ENCODE measurements at regions not wholly inside any gene's neighbourhood (a gene's known extent, or its start where the extent isn't known, plus 50 kb on each side); places are given as distances from the start of the nearest gene placed in this dataset.

DNA sequence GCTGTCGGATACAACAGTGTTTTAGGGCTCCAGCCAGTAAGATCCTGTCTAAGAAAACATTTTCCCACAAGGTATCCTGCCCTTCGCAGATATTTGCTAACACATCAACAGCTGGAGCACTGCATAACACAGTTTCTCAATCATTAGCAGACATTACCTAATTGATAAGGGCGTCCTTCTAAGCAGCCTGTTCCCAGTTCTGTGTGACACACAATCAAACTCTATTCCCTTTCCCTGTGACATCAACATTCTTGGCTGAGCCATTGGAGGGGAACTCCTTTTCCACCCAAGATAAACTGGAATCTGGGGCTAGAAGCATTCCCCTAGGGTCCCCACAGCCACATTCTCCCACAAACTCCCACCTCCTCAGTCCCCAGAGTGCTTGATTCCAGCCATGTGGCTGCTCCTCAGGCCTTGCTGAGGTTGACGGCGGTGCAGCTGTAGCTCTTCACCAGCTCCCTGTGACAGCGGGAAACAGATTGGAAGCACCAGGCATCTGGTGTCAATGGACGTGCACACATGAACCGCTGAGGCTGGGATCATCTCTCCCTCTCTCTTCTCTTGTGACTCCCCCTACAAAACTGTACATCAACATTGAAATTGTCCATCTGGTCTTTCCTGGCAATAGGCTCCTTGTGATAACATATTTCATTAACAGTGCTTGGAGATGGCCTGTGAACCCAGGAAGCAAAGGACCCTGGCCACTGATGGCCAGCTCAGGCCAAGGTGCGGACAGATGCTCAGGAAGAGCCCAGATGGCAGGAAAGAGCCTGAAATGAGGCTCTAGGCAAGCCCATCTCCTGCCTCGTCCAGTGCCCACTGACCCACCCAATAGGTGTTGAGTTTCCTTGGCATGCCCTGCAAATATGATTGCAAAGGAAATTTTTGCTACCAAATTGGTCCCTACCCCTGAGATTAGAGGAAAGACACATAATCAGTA is 131.1 kb upstream of the TBX20 start:
- no peak for DNase-seq

DNA sequence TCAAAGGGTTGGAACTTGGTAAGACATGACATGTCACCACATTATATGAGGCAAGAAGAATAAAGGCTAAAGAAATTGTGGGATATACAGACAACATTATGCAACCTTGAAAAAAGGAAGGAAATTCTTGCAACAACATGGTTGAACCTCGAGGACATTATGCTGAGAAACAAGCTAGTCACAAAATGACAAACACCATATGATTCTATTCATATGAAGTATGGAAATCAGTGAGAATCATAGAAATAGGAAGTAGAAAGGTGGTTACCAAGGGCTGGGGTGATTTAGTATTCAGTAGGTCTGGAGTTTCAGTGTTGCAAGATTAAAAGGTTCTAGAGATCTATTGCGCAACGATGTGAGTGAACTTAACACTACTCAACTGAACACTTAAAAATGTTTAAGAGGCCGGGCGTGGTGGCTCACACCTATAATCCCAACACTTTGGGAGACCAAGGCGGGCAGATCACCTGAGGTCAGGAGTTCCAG is 126.9 kb upstream of the TBX20 start:
- no peak for DNase-seq

DNA sequence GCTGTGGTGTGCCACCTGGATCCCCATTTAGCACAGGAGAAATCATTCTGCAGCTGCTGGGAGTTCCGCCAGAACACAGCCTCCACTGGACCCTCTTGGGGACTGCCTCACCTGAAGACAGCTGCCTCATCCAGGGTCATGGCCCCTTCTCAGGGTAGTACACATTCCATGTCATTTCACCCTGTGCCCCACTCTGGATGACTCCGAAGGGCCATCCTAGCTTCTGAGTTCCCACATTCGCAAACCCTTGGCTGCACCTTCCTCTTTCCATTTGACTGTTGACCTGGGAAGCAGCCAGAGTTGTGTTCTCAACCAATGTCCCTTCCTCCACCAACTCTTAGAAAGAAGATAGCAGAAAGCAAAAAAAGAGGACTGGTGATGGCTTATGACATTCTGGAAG is 125.6 kb upstream of the TBX20 start:
- DNase-seq = no peak

DNA sequence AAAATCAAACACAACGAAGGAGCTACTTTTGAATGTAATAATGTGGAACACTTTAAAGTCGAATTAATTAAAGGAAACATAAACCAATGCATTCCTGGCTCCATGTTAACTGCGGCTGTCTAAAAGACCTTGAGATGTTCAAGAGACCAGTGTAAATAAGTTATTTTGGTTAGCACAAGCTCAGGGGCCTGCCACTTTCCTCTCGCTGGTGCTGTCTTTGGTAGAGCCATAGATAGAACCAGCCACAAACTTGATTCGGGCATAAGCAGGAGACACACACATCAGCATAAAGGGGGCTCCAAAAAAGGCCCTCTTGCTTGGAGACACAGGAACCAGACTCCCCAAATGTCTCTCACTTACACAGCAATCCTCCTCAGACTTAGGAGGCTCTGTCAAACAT is 121.6 kb upstream of the TBX20 start:
- no peak for DNase-seq

DNA sequence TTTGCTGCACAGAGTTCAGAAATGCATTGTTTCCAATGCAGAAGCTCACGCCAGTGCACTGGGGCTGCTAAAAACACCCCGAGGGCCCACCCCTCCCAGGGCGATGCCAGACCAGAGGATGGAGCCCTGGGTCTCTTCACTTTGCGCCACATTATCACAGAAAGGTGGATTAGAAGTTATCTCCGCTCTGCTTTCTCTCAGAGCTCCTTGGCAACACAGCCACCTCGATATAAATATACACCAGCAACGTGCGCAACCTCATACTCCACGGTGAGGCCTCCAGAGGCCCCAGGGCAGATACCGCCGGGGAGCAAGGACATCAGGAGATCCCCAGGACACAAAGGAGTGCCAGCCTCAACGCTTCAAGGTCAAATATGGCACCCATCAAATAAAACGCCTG is 121.0 kb upstream of the TBX20 start:
- DNase-seq = no peak

DNA sequence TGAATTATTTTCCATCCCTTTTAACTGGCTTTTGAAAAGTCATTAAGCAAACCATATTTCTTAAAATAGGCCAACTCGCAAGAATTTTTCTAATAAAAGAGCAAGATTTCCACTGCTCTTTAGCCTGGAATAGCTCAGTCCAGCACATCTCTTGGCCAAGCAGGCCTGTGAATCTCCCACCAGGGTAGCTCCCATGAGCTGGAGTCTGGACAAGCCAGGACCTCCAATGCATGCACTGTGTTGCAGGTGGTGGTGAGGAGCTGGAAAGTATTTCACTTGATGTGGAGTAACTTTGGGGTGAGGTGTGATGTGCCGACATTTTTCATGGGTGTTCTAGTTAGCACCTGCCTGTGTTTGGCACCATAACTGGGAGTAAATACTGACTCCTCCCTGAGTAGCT is 117.3 kb upstream of the TBX20 start:
- no peak for DNase-seq

DNA sequence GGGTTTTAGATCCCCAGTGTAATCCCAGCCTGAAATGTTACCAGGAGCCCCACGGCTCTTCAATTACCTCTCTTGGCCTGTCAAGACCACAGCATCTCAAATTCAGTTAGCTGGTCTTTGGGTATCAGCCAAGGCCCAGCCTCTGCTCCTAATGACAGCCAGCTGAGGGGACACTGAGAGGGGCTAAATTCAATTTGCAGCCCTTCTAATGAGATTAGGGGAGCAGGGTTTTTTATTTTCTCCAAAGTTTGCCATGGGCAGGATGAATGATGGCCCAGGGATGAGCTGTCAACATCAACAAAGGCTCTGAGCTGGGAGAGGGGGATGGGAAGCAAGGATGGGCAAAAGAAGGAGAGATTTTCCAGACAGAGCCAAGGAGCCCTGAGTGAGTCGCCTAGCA is 116.8 kb upstream of the TBX20 start:
- no peak for DNase-seq

DNA sequence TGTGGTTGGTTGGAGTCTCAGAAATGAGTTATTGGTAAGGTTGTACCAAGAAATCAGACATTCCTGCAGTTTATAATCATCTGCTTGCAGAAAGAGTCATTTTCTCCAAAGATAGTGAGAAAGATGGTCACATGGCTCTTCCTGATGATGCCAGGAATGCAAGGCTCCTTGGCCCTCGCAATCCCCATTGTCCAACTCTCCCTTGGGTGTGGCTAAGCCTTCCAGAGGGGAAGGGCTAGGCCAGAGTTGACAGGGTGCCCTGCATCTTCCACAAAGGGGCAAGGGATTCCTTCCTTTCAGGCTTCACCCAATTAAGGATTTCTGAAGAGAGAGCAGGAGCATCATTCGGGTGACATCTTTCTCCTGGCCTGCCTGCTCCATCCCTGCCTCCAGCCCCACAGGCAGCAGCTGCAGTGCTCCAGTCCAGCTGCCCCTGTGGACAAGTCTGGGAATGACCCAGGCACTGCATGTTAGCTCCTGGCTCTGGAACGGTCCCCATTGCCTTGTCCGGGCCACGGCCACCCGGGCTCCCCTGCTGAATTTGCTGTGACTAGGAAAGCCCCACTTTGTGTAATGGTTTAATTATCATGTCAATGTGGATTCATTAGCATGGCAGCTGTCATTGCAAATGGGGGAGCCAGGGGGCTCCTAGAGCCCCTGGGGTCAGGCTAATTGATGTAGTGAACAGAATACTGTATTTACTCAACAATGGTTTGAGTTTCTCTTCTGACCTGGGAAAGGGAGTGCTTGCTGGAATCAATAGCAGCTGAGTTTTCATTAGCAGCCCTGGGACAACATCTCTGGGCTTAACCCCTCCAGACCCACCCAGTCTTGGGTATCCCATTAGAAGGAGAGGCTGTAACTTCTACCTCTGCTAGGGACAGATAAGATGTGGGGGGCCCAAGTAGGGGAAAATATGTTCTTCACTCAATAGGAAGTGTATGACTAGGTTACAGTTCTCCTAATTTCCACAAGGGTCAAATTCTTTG is 112.6 kb upstream of the TBX20 start:
- DNase-seq = no peak

DNA sequence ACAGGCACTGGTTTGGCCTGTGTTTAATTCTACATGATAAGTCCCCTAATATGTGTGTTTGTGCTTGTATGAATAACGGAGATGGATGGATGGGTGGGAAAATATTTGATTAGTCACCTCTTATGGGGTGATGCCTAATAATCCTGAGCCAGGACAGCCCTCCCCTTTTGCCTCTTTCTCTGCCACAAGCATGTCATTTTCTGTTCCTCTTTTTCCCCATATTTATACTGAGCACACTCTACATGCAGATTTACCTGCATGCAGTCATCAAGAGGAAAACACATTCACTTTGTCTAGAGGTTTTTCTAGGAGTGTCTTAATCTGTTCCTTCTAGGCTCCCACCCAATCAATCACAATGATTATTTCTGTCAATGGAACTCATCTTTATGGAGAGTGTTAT is 111.6 kb upstream of the TBX20 start:
- DNase-seq = no peak

DNA sequence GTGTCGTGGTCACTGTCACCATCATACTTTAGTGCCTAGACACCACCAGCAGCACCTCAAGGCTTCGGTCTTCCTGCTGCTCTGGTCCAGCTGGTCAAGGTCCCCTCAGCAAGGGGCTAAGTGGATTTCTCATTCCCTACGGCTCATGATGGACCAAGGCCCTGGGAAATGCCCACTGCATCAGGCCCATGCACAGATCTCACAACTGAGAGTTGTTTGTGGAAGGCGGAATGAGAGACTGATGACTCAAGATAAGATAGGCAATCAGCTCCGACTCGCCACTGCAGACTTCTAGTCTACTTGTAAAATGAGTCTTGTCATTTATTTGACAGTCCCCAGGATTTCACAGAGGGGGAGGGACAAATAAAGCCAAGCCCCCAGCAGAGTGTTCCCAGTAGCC is 108.4 kb upstream of the TBX20 start:
- no peak for DNase-seq

DNA sequence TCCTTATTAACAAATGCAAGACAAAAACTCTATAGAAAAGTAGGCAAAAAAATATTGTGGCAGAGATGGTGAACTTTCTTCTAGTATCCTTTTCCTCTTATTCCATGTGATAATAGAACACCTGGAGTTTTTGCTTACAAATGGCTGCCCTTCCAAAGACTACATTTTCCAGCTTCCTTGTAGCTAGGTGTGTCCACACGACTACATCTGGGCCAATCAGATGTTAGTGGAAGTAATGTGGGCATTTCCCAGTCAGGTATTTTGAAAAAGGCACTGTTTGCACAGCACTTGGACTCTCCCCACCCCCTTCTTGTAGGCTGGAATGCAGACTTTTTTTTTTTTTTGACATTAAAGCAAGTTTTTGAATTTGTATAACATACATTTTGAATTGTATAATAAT is 105.5 kb upstream of the TBX20 start:
- DNase-seq = no peak

DNA sequence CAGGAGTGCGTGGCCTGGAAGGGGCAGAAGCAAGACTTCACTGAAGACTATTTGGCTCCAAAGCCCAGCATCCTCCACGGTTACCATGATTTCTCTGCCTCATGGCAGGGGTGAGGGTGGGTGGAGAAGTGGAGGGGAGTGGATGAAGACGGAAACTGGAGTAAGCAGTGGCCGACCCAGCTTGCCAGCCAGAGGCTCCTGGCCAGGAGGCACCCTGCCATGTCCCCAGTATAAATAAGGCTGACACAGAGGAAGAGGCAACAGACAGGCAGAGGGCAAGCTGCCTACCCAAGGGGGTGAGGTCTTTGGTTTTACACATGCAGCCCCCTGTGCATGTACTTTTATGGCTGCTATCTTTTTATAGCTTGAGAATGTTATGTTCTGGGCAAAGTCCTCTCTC is 102.6 kb upstream of the TBX20 start:
- no peak for DNase-seq

DNA sequence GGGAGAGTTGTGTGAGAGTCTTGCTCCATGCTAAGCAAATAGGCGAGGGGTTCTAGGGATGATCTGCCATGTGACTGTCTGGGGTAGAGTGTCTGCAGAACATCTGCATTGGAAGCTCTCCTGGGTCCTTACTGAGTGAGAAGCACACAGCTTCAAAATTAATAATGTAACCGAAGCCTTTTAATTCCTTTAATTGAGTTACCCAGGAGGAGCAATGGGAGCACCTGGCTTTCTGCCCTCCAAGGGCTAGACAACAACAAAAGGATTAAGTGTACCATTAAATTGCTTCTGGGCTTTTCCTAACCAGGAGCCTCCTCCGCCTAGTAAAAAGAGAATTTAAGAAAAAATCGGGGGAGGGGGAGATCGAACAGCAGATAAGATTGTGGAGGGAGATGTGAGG is 102.0 kb upstream of the TBX20 start:
- DNase-seq = no peak

DNA sequence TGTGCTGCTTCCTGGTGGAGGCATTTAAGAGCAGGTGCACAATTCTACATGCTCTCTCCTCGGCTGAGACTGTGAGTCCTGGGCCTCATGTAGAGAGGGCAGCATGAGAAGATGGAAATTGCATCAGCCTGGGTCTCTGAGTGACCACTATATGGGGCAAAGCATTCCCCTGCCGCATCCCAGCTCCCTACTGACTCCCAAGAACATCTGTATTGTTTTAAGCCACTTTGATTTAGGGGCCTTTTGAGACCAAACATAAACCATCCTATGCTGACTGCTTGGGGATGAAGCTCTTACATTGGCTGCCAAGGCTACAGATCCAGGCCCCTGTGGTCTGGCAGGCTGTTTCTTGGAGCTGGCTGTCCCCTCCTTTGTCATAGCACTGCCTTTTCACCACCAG is 101.3 kb upstream of the TBX20 start:
- no peak for DNase-seq

DNA sequence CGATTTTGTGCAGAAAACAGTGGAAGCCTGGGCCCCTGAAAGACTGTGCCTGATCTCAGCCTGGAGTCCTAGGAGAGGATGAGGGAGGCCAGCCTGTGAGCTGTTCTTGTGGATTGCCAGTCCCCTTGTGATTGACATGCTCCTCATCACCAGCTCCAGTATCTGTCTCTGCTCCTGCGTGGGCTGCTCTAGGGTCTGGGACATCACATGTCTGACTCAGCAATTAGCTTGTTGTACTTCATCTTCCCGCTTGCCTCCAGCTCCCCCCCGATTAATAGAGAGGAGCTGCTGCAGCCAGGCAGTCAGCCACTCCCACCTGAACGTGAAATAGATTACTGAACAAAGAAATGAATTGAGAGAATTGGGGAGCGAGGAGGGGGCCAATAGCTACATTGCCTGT is 99.6 kb upstream of the TBX20 start:
- no peak for DNase-seq

DNA sequence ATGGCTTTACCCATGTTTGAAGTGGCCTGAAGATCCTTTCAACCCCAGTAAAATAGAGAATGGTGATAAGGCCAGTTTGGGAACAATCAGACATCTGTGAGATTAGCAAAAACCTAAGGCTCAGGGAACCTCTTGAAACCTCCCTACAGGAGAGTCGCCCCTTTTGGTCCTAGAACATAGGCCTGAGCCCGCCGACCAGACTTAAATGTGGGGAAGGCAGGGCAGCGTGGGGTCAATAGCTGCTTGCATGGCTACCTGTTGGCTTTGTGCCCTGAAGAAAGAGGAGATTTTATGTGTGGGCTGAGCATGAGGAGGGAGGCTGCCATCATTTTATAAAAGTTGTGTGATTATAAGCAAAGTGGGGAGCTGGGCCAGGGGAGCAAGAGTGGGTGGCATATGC is 97.6 kb upstream of the TBX20 start:
- no peak for DNase-seq

DNA sequence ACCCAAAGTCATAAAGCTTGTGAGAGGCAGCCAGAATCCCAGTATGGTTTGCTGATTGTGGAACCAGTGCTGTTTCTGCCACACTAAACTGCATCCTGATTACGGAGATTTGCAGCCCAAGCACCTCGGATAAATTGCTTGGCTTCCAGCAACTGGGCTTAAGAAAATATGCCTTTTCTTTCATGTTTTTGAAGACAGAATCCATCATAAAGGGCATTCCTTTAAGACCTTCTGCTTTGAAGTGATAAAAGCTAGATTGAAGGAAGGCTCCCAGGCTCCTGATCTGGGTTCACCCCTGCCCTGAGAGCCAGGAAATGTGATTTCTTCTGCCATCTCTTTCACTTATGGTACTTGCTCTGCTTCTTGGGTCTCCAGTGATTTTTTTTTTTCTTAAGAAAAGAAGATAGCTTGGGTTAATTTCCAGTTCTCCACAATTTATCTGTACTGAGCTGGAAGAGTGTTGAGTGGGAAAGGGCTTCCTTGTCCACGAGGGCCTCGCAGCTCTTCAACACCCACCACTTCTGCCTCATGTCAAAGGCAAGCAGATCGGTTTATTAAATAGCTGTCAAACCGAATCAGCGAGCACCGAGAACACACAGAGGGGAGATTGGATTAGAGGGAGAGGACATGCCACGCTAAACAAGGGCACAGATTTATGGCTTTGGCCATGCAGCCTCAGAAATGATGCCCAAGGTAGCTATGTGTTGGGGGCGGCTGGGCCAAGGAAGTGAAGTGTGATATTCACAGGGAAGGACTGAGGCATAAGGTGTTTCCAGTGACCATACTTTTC is 94.9 kb upstream of the TBX20 start:
- no peak for DNase-seq

DNA sequence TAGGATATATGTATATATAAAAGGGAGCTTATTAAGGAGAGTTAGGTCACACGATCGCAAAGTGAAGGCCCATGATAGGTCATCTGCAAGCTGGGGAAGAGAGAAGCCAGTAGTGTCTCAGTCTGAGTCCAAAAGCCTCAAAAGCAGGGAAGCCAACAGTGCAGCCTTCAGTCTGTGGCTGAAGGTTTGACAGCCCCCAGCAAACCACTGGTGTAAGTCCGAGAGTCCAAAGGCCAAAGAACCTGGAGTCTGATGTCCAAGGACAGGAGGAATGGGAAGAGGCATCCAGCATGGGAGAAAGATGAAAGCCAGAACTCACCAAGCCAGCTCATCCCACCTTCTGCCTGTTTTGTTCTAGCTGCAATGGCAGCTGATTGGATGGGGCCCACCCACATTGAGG is 88.9 kb upstream of the TBX20 start:
- no peak for DNase-seq

DNA sequence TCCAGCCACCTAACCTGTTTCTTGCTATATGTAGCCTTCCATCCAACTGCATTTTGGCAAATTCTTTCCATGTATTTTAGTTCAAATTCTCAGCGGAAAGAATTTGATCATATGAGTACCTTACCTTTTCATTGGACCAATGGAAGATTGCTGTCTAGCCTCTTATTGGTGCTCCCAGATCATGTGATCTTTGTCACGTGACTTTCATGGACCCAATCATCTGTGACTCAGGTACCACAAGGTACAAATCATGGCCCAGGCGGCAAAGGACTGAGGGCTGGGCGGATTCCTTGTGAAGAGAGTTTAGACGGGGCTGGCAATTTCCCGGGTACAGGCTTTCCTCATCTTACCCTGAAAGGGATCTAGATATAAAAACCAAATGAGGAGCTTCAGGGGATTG is 85.9 kb upstream of the TBX20 start:
- no peak for DNase-seq

DNA sequence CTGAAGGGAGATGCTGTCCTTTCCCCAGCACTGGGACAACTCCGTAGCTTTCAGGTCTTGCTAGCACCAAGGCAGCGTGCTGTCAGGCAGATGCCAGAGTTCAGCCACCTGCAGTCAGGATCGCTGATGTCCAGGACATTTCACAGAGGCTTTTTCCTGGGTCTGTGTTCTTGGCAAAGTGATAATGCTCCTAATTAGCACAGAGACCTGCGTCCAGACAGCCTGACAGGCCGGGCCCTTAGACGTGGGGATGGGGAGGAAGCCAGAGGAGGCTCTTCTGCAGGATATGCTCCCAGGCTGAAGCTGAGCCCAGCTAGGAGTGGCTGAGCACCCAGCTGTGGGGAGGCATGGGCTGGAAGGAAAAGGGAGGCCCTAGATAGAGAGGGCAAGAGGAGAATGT is 82.5 kb upstream of the TBX20 start:
- no peak for DNase-seq

DNA sequence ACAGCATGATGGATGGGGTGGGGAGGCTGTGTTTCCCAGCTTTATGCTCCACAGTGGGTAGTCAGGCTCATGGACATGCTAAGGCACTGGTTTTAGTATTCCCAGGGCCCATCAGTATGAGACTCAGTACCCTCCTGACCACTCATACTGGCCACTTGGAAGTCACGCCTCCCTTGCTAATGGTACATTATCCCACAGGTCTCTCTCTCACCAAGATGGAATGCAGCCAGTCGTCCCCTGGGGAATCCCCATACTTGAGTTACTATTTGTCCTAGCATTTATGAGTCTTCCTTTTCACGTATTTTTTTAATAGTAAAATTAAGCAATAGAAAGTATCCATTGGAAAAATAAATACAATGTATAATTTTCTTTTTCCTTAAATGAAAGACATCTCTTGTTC is 80.6 kb upstream of the TBX20 start:
- no peak for DNase-seq

DNA sequence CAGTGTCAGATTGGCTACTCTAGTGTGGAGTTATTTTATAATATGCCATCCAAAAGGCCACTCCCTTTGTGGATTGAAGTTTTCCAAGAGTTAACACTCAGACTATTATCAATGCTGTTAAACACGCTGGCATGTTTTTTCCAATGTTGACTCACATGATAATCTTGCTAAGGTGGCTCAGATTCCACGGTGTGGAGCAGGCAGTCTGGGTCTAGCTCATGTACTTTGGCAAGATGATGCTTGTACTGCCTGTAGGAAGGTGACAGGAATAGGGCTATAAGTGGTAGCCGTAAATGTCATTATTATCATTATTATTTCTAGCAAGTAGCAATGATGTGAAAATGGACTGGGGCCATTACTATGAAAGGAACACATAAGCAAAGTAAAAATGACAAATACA is 79.4 kb upstream of the TBX20 start:
- no peak for DNase-seq

Data from SHP77 (cell line).